CD4-positive, CD25-positive, alpha-beta regulatory T cell (primary cell): ENCODE measurements at regions not wholly inside any gene's neighbourhood (a gene's known extent, or its start where the extent isn't known, plus 50 kb on each side); places are given as distances from the start of the nearest gene placed in this dataset.

Experiments
- ATAC-seq, 2 donors: fragments of 150-1000 bp; cut with Tn5 transposase; one replicate each; pipeline ENCODE4 v1.10.0; 2021; ENCODE audit warnings: low read depth in 2 of 2, moderate number of reproducible peaks in 2 of 2, moderate library complexity in 1 of 2
- DNase-seq, 3 donors: peaks; one replicate each; pipeline versions ENCODE4 v3.0.0 to v3.0.0-alpha.2; 2012 to 2022; ENCODE audit warnings: mixed read lengths in 1 of 3
- H3K27ac ChIP-seq: one replicate; pipeline ENCODE4 v1.7.0; 2013; ENCODE audit warnings: mild to moderate bottlenecking, low read length; ENCODE audit not compliant: insufficient read depth, poor library complexity, severe bottlenecking
- H3K27me3 ChIP-seq: one replicate; pipeline ENCODE4 v1.7.0; 2013; ENCODE audit warnings: low read length; ENCODE audit not compliant: control insufficient read depth, insufficient read depth
- H3K36me3 ChIP-seq: one replicate; pipeline ENCODE4 v1.7.0; 2013; ENCODE audit warnings: mild to moderate bottlenecking, low read length, moderate library complexity; ENCODE audit not compliant: control insufficient read depth, insufficient read depth
- H3K4me1 ChIP-seq: 2 replicates; pipeline ENCODE4 v1.7.0; 2013; ENCODE audit warnings: mild to moderate bottlenecking, low read length; ENCODE audit not compliant: insufficient read depth, control insufficient read depth, poor library complexity, severe bottlenecking
- H3K4me3 ChIP-seq: one replicate; pipeline ENCODE4 v1.7.0; 2013; ENCODE audit warnings: low read depth, mild to moderate bottlenecking, low read length, moderate library complexity
- H3K9me3 ChIP-seq, 2 experiments: 1 replicate in 1 of 2; 2 replicates in 1 of 2; pipeline ENCODE4 v1.7.0; 2013; ENCODE audit warnings: low read length in 2 of 2, mild to moderate bottlenecking in 1 of 2, moderate library complexity in 1 of 2; ENCODE audit not compliant: control insufficient read depth in 2 of 2
- H3K27ac Mint-ChIP-seq, 3 donors: one replicate each; pipeline ENCODE4 v1.8.0; 2020 to 2022; ENCODE audit warnings: mild to moderate bottlenecking in 3 of 3, mixed read lengths in 3 of 3, moderate library complexity in 2 of 3
- H3K27me3 Mint-ChIP-seq: one replicate; pipeline ENCODE4 v1.8.0; 2022; ENCODE audit warnings: mild to moderate bottlenecking, mixed read lengths
- H3K36me3 Mint-ChIP-seq: one replicate; pipeline ENCODE4 v1.8.0; 2020; ENCODE audit warnings: mixed read lengths
- H3K4me1 Mint-ChIP-seq, 4 donors: one replicate each; pipeline ENCODE4 v1.8.0; 2020 to 2022; ENCODE audit warnings: mixed read lengths in 4 of 4, mild to moderate bottlenecking in 1 of 4
- H3K4me3 Mint-ChIP-seq, 4 donors: one replicate each; pipeline ENCODE4 v1.8.0; 2020 to 2022; ENCODE audit warnings: mild to moderate bottlenecking in 4 of 4, mixed read lengths in 4 of 4, moderate library complexity in 3 of 4
- H3K9me3 Mint-ChIP-seq, 7 donors: one replicate each; pipeline ENCODE4 v1.8.0; 2020 to 2022; ENCODE audit warnings: mixed read lengths in 7 of 7, mild to moderate bottlenecking in 3 of 7, moderate library complexity in 2 of 7

DNA sequence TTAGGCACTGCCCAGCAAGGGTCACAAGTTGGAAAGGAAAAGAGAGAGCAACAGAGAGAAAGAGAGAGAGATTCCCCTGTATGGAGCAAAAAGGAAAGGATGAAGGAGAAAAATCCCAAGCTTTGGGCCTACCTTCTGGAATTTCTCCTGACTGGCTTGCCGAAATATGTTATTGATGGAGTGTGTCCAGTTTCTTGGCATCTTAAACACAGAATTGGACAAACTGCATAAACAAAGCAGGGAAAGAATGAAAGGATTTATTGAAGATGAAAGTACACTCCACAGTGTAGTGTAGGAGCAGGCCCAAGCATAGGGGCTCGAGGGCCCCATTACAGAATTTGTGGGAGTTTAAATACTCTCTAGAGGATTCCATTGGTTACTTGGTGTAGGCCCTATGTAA, 627.8 kb upstream of the CNTNAP2 start:
- Histone ChIP-seq H3K27me3 (no peaks in the 10 kb centered on the region), H3K4me1 (no peaks in the 10 kb centered on the region), H3K9me3 (no peaks in the 10 kb centered on the region), H3K36me3 (no peaks in the 10 kb centered on the region), H3K27ac (no peak overlapping the region), H3K4me3 (no peak overlapping the region)
- H3K4me3 Mint-ChIP-seq, result no peak overlapping the region
- no peaks in the 10 kb centered on the region for H3K4me1 Mint-ChIP-seq
- H3K9me3 Mint-ChIP-seq, result peaks cover 0 to 25% (median 7%) of the 10 kb centered on the region in 7 donors
- no peak for ATAC-seq
- peak overlapping the region in 1 of 3 donors; percentile 24 for H3K27ac Mint-ChIP-seq
- no peaks in the 10 kb centered on the region for H3K27me3 Mint-ChIP-seq
- no peaks in the 10 kb centered on the region for H3K36me3 Mint-ChIP-seq
- DNase-seq, result no peak

DNA sequence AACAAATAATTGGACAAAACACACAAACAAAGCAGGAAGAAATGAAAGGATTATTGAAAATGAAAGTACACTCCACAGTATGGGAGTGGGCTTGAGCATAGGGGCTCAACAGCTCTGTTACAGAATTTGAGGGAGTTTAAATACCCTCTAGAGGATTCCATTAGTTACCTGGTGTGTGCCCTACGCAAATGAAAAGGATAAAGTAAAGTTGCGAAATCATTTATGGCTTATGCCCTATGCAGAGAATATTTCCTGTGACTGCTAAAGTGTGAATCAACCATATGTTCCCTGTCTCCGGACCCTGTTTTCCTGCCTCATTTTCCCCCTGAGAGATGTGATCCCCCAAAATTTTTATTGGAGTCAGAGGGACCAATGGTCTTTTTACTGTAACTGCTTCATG, 634.6 kb upstream of the CNTNAP2 start:
- no peaks in the 10 kb centered on the region for H3K4me1 ChIP-seq
- no peak for ATAC-seq

DNA sequence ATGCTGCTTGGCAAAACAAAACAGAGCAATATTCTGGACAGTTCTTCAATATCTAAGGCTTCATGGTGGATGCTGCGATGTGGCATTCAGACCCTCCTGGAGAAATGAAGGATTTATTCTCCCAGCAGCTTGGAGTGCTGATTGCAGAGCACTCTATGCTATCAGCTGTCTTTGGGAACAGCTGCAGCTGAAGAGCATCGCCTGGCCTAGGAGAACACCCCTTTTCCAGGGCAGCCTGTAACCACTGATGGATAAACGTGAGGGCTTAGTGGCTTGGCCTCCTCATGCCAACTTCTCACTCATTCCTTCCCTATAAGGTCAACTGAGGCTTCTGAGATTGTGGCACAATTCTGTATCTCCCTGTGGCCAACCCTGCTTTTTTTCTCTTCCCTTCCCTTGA, 638.1 kb upstream of the CNTNAP2 start:
- H3K27me3 Mint-ChIP-seq, result no peaks in the 10 kb centered on the region
- Histone ChIP-seq H3K4me1 (no peaks in the 10 kb centered on the region), H3K27ac (no peak overlapping the region), H3K9me3 (no peaks in the 10 kb centered on the region), H3K36me3 (no peaks in the 10 kb centered on the region), H3K4me3 (no peak overlapping the region), H3K27me3 (no peaks in the 10 kb centered on the region)
- H3K36me3 Mint-ChIP-seq, result no peaks in the 10 kb centered on the region
- DNase-seq (no peak), ATAC-seq (no peak)
- H3K9me3 Mint-ChIP-seq, result peaks cover 0 to 10% (median 6%) of the 10 kb centered on the region in 7 donors
- H3K4me1 Mint-ChIP-seq, result no peaks in the 10 kb centered on the region
- H3K4me3 Mint-ChIP-seq, result no peak overlapping the region
- H3K27ac Mint-ChIP-seq, result no peak overlapping the region

More for the DNA sequence above, 634.6 kb upstream of the CNTNAP2 start:
- Mint-ChIP-seq H3K36me3 (no peaks in the 10 kb centered on the region), H3K9me3 (peaks cover 1 to 10% (median 4%) of the 10 kb centered on the region in 7 donors), H3K27ac (no peak overlapping the region), H3K27me3 (no peaks in the 10 kb centered on the region), H3K4me3 (no peak overlapping the region), H3K4me1 (no peaks in the 10 kb centered on the region)
- Histone ChIP-seq H3K4me3 (no peak overlapping the region), H3K27ac (no peak overlapping the region), H3K36me3 (no peaks in the 10 kb centered on the region), H3K27me3 (no peaks in the 10 kb centered on the region), H3K9me3 (no peaks in the 10 kb centered on the region)
- no peak for DNase-seq

DNA sequence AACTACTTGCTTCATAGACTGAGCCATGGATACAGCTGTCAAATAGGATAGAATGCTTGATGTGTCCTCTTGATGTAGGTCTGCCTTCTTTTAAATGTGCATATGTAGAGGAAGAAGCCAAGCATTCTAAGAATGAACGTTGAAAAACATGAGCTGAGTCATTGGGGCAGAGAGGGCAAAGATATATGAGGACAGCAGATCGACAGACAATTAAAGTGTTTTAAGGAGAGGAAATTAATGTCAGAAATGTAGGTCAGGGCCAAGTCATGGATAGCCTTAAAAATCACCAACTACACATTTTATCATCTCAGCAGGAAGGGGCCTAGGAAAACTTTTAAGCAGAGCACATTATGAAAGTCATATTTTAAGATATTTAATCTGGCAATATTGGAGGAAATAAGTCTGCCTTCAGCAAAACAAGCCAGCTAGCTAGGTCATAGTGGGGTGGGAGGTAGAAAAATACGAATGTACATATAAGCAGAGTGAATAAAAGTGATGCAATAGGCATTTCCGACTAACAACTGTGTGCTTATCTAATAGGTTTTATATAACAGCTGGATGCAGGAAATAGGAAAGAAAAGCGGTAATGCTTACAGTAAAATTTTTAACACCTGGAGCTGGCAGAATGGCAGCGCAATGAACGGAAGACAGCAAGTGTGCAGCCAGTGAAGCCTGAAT, 638.3 kb upstream of the TPK1 start:
- no peaks in the 10 kb centered on the region for H3K27me3 Mint-ChIP-seq
- no peak overlapping the region for H3K27ac Mint-ChIP-seq
- H3K9me3 Mint-ChIP-seq, result peaks cover 0 to 13% (median 3%) of the 10 kb centered on the region in 7 donors
- ATAC-seq, result no peak
- H3K27me3 ChIP-seq, result no peaks in the 10 kb centered on the region
- H3K36me3 Mint-ChIP-seq, result no peaks in the 10 kb centered on the region
- H3K4me1 Mint-ChIP-seq, result no peaks in the 10 kb centered on the region
- no peak overlapping the region for H3K4me3 ChIP-seq
- H3K4me3 Mint-ChIP-seq, result no peak overlapping the region
- H3K4me1 ChIP-seq, result no peaks in the 10 kb centered on the region
- no peak for DNase-seq
- no peak overlapping the region for H3K27ac ChIP-seq
- H3K9me3 ChIP-seq, result no peaks in the 10 kb centered on the region
- H3K36me3 ChIP-seq, result no peaks in the 10 kb centered on the region

DNA sequence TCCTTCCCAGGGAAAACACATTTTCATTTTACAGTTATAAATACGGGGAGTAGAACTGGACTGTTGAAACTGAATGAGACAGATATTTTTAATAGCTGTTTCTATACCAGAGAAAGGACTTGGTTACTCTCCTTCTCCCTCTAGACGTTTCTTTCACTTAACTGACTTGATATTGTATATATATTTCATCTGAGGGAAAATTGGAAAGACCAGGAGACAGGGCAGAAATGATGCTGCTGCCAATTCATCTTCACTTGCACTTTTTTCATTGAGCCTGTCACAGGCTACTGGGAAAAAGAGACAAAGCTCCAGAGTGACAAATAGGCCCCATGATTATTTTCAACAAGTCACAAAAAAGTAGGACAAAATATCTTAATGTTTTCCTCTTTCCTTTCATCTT, 636.0 kb upstream of the TPK1 start:
- Mint-ChIP-seq H3K27me3 (no peaks in the 10 kb centered on the region), H3K27ac (no peak overlapping the region), H3K4me3 (no peak overlapping the region), H3K4me1 (no peaks in the 10 kb centered on the region), H3K9me3 (peaks cover 0 to 18% (median 3%) of the 10 kb centered on the region in 7 donors), H3K36me3 (no peaks in the 10 kb centered on the region)
- Histone ChIP-seq H3K27me3 (no peaks in the 10 kb centered on the region), H3K4me1 (no peaks in the 10 kb centered on the region), H3K4me3 (no peak overlapping the region), H3K27ac (no peak overlapping the region), H3K36me3 (no peaks in the 10 kb centered on the region), H3K9me3 (no peaks in the 10 kb centered on the region)
- DNase-seq (no peak), ATAC-seq (no peak)

DNA sequence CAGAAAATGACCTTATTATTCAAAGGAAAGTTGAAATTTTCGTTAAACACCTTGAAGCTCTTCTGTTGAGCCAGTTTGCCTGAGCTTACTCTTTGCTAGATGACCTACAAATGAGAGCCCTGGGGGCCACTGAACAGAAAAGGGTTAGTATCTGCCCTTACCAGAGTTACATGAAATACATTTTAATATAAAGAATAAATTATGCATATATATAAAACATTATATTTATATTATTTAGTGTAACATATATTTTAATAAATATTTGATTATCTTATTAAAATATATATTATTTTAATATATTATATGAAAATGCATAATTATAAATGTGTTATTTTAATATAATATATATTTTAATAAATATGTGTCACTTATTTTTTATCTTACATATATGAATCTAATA, 628.4 kb upstream of the TPK1 start:
- peaks cover 2 to 12% (median 5%) of the 10 kb centered on the region in 7 donors for H3K9me3 Mint-ChIP-seq
- Histone ChIP-seq H3K4me3 (no peak overlapping the region), H3K36me3 (no peaks in the 10 kb centered on the region), H3K9me3 (no peaks in the 10 kb centered on the region), H3K27ac (no peak overlapping the region), H3K27me3 (no peaks in the 10 kb centered on the region), H3K4me1 (no peaks in the 10 kb centered on the region)
- ATAC-seq, result no peak
- no peaks in the 10 kb centered on the region for H3K27me3 Mint-ChIP-seq
- no peak for DNase-seq
- no peak overlapping the region for H3K4me3 Mint-ChIP-seq
- no peak overlapping the region for H3K27ac Mint-ChIP-seq
- no peaks in the 10 kb centered on the region for H3K36me3 Mint-ChIP-seq
- H3K4me1 Mint-ChIP-seq, result no peaks in the 10 kb centered on the region

DNA sequence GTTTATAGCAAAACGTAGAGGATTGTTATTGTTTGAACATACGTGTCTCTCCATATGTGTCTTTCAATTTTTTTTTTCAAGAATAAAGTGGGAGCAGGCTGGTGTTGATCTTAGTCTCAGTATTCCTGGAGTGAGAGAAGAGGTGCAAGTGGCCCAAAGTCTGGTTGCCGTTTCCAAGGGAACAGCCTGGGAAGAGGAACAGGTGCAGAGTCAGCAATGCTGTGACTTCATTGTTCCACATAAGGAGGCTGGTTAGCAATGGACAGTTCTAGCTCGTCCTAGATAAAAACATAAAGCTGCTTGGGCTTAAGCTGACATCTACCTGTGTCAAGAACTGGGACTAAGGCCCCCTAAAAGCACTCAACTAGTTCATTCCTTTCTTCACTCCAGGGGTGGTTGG, 626.6 kb upstream of the TPK1 start:
- Mint-ChIP-seq H3K27me3 (no peaks in the 10 kb centered on the region), H3K27ac (no peak overlapping the region), H3K9me3 (peaks cover 2 to 11% (median 7%) of the 10 kb centered on the region in 7 donors), H3K4me3 (no peak overlapping the region), H3K36me3 (no peaks in the 10 kb centered on the region), H3K4me1 (no peaks in the 10 kb centered on the region)
- DNase-seq (no peak), ATAC-seq (no peak)
- H3K27me3 ChIP-seq, result no peaks in the 10 kb centered on the region
- H3K36me3 ChIP-seq, result no peaks in the 10 kb centered on the region
- H3K27ac ChIP-seq, result no peak overlapping the region
- H3K9me3 ChIP-seq, result no peaks in the 10 kb centered on the region
- H3K4me1 ChIP-seq, result no peaks in the 10 kb centered on the region
- H3K4me3 ChIP-seq, result no peak overlapping the region

DNA sequence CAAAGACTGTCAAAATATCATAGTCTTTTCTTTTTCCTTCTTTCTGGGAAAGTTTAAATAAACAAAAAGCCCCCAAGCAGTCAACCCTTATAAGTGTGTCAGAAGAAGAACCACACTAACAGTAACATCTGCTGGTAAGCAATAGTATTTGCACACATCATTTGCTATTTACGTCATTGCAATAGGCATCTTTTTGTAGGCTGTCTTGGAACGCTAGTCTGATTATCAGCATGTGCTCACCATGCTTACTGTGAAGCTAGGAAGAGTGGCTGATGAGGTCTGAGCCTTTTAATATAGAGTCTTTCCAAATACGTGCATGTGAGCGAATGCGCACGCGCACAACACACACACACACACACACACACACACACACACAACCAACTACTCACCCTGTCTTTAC, 599.0 kb upstream of the TPK1 start:
- no peak for DNase-seq
- Histone ChIP-seq H3K27me3 (no peaks in the 10 kb centered on the region), H3K27ac (no peak overlapping the region), H3K4me3 (no peak overlapping the region), H3K4me1 (no peaks in the 10 kb centered on the region), H3K36me3 (no peaks in the 10 kb centered on the region), H3K9me3 (no peaks in the 10 kb centered on the region)
- ATAC-seq, result no peak
- no peaks in the 10 kb centered on the region for H3K36me3 Mint-ChIP-seq
- H3K27ac Mint-ChIP-seq, result no peak overlapping the region
- no peak overlapping the region for H3K4me3 Mint-ChIP-seq
- peaks cover 0 to 12% (median 7%) of the 10 kb centered on the region in 7 donors for H3K9me3 Mint-ChIP-seq
- H3K4me1 Mint-ChIP-seq, result no peaks in the 10 kb centered on the region
- no peaks in the 10 kb centered on the region for H3K27me3 Mint-ChIP-seq
